Eye (tissue), 1 donor: ENCODE measurements at regions not wholly inside any gene's neighbourhood (a gene's known extent, or its start where the extent isn't known, plus 50 kb on each side); places are given as distances from the start of the nearest gene placed in this dataset.
"Not testable (repeated sequence)": the region's sequence is repeated elsewhere in the genome, so short reads cannot be mapped to it uniquely, and the experiment has no call there.

Experiments used
- DNase-seq: peaks from one replicate; pipeline ENCODE4 v3.0.0-alpha.2; 2015

GRCh38 chr18:38771620-38772019 lies 1206.0 kb upstream of the CELF4 start:
- DNase-seq: not testable (repeated sequence)

GRCh38 chr18:38768504-38768903 lies 1202.9 kb upstream of the CELF4 start:
- no peak for DNase-seq

- DNase-seq: no peak
These were observed 1193.9 kb upstream of the CELF4 start for GRCh38 chr18:38759457-38759856.

- no peak for DNase-seq
These were observed 1190.8 kb upstream of the CELF4 start for GRCh38 chr18:38756436-38756835.

- DNase-seq: no peak
These were observed 1186.8 kb upstream of the CELF4 start for GRCh38 chr18:38752430-38752829.

- DNase-seq: peak; percentile 63
These were observed 1186.3 kb upstream of the CELF4 start for GRCh38 chr18:38751898-38752297.

- DNase-seq: no peak
These were observed 1185.6 kb upstream of the CELF4 start for GRCh38 chr18:38751211-38751610.

GRCh38 chr18:38750751-38751150 lies 1185.2 kb upstream of the CELF4 start:
- no peak for DNase-seq

GRCh38 chr18:38747153-38747552 lies 1181.6 kb upstream of the CELF4 start:
- no peak for DNase-seq

- not testable (repeated sequence) for DNase-seq
These were observed 1154.6 kb upstream of the CELF4 start for GRCh38 chr18:38720181-38720580.

GRCh38 chr18:38718365-38718901 lies 1152.8 kb upstream of the CELF4 start:
- no peak for DNase-seq

GRCh38 chr18:38709122-38709521 lies 1143.5 kb upstream of the CELF4 start:
- no peak for DNase-seq

- DNase-seq: no peak
These were observed 1140.8 kb upstream of the CELF4 start for GRCh38 chr18:38706373-38706772.

GRCh38 chr18:38698088-38698487 lies 1132.5 kb upstream of the CELF4 start:
- no peak for DNase-seq

GRCh38 chr18:38695559-38696280 lies 1130.1 kb upstream of the CELF4 start:
- no peak for DNase-seq

- DNase-seq: no peak
These were observed 1127.5 kb upstream of the CELF4 start for GRCh38 chr18:38693104-38693503.

GRCh38 chr18:38690626-38691025 lies 1125.0 kb upstream of the CELF4 start:
- DNase-seq: no peak

- no peak for DNase-seq
These were observed 1122.8 kb upstream of the CELF4 start for GRCh38 chr18:38688416-38688815.

- no peak for DNase-seq
These were observed 1104.9 kb upstream of the CELF4 start for GRCh38 chr18:38670486-38670885.

- DNase-seq: no peak
These were observed 1099.3 kb upstream of the CELF4 start for GRCh38 chr18:38664929-38665328.

- no peak for DNase-seq
These were observed 1098.1 kb upstream of the CELF4 start for GRCh38 chr18:38663682-38664081.

- DNase-seq: peak; percentile 55
These were observed 1097.7 kb upstream of the CELF4 start for GRCh38 chr18:38663270-38663669.

- DNase-seq: peak; percentile 36
These were observed 1089.3 kb upstream of the CELF4 start for GRCh38 chr18:38654946-38655345.

- no peak for DNase-seq
These were observed 1086.1 kb upstream of the CELF4 start for GRCh38 chr18:38651736-38652135.

GRCh38 chr18:38648179-38648578 lies 1082.6 kb upstream of the CELF4 start:
- no peak for DNase-seq
